PC-3 (cell line): ENCODE measurements at regions not wholly inside any gene's neighbourhood (a gene's known extent, or its start where the extent isn't known, plus 50 kb on each side); places are given as distances from the start of the nearest gene placed in this dataset.

ENCODE experiments used
- ATAC-seq: fragments of 200-7000 bp; cut with Tn5 transposase; 2 replicates; pipeline ENCODE4 v1.9.1; 2020; ENCODE audit warnings: mild to moderate bottlenecking, moderate library complexity
- BruUV-seq: library from RNA; stranded (reverse); fragments of 400-500 nt; replicated peaks from 2 replicates; lab custom pipeline; 2021; lab: Mats Ljungman, UMichigan
- CTCF ChIA-PET: fragments of 300-600 bp; sonication (Branson Sonifier 250); formaldehyde crosslinking; loops from one replicate; lab custom pipeline; 2022; ENCODE audit warnings: antibody characterized with exemption; lab: Charles Lee
- POLR2A ChIA-PET: fragments of 300-600 bp; sonication (Branson Sonifier 250); formaldehyde crosslinking; loops from one replicate; lab custom pipeline; 2022; ENCODE audit warnings: antibody characterized with exemption; ENCODE audit not compliant: unreplicated experiment; lab: Charles Lee
- DNase-seq: peaks from one replicate; pipeline ENCODE4 v3.0.0-alpha.2; 2015
- H2AFZ ChIP-seq: fragments of 300-600 bp; sonication (generic); 2 replicates; pipeline ENCODE4 v1.6.0; 2016; ENCODE audit warnings: antibody characterized with exemption, low read length
- H3F3A ChIP-seq: fragments of 300-600 bp; sonication (generic); one replicate; pipeline ENCODE4 v1.6.0; 2017; ENCODE audit warnings: antibody characterized with exemption, low read length, control low read depth, mild to moderate bottlenecking; ENCODE audit not compliant: unreplicated experiment
- H3K27ac ChIP-seq: fragments of 300-600 bp; sonication (generic); 2 replicates; pipeline ENCODE4 v1.5.1; 2016; ENCODE audit warnings: mild to moderate bottlenecking, low read length
- H3K27me3 ChIP-seq: fragments of 300-600 bp; sonication (generic); 2 replicates; pipeline ENCODE4 v1.6.1; 2016; ENCODE audit warnings: low read length, mixed read lengths
- H3K36me3 ChIP-seq: fragments of 300-600 bp; sonication (generic); 2 replicates; pipeline ENCODE4 v1.6.1; 2016; ENCODE audit warnings: low read depth, mixed run types, low read length, mixed read lengths
- H3K4me1 ChIP-seq: fragments of 300-600 bp; sonication (generic); 2 replicates; pipeline ENCODE4 v1.5.1; 2016; ENCODE audit warnings: low read length; ENCODE audit not compliant: insufficient read depth
- H3K4me2 ChIP-seq: fragments of 300-600 bp; sonication (generic); 2 replicates; pipeline ENCODE4 v1.6.0; 2016; ENCODE audit warnings: low read length
- H3K4me3 ChIP-seq: fragments of 300-600 bp; sonication (generic); 2 replicates; pipeline ENCODE4 v1.5.1; 2016; ENCODE audit warnings: mild to moderate bottlenecking, low read length, mixed read lengths
- H3K79me2 ChIP-seq: fragments of 300-600 bp; sonication (generic); 2 replicates; pipeline ENCODE4 v1.6.1; 2017; ENCODE audit warnings: low read length, mixed read lengths
- H3K9ac ChIP-seq: fragments of 300-600 bp; sonication (generic); 2 replicates; pipeline ENCODE4 v1.6.0; 2016; ENCODE audit warnings: mild to moderate bottlenecking, low read length
- H3K9me2 ChIP-seq: fragments of 300-600 bp; sonication (generic); replicated peaks from 2 replicates; pipeline ENCODE4 v1.6.1; 2016; ENCODE audit warnings: mixed run types, low read length, mixed read lengths
- H3K9me3 ChIP-seq: fragments of 300-600 bp; sonication (generic); 2 replicates; pipeline ENCODE4 v1.6.1; 2016; ENCODE audit warnings: low read length, mixed read lengths
- H4K20me1 ChIP-seq: fragments of 300-600 bp; sonication (generic); 2 replicates; pipeline ENCODE4 v1.6.1; 2016; ENCODE audit warnings: low read length, mixed read lengths
- CTCF ChIP-seq: fragments of 300-600 bp; sonication (generic); conservative IDR thresholded peaks from 2 replicates; pipeline ENCODE4 v1.5.1; 2017; ENCODE audit warnings: antibody characterized with exemption, low read depth, mild to moderate bottlenecking, low read length
- EZH2 ChIP-seq: fragments of 300-600 bp; sonication (generic); IDR thresholded peaks from one replicate; pipeline ENCODE4 v1.6.1; 2017; ENCODE audit warnings: antibody characterized with exemption, mild to moderate bottlenecking, low read length; ENCODE audit not compliant: unreplicated experiment
- EZH2phosphoT487 ChIP-seq: fragments of 300-600 bp; sonication (generic); IDR thresholded peaks from 2 replicates; pipeline ENCODE4 v1.6.1; 2018; ENCODE audit warnings: mild to moderate bottlenecking, antibody characterized with exemption, low read length, borderline replicate concordance
- intact Hi-C: fragments of 100-400 bp; cut with micrococcal nuclease; formaldehyde crosslinking; loops from 2 replicates; pipeline ENCODE4 v1.9.0; 2023

- intact Hi-C loops, result no loop called here
- Histone ChIP-seq H3K4me1 (peaks cover 4% of the 10 kb centered on the region; the same call in 1 of the 2 replicates), H4K20me1 (no peaks in the 10 kb centered on the region), H3K4me3 (no peak overlapping the region), H3K9me3 (no peaks in the 10 kb centered on the region), H3K27me3 (no peaks in the 10 kb centered on the region), H2AFZ (no peak overlapping the region), H3K4me2 (no peak overlapping the region), H3K9me2 (no peaks in the 10 kb centered on the region), H3K9ac (no peak overlapping the region), H3K79me2 (no peaks in the 10 kb centered on the region), H3K27ac (no peak overlapping the region), H3F3A (no peaks in the 10 kb centered on the region), H3K36me3 (no peaks in the 10 kb centered on the region)
- TF ChIP-seq EZH2phosphoT487, result no peak
- no peak for TF ChIP-seq EZH2
- no peak for ATAC-seq
- ChIA-PET POLR2A (no interaction called here), CTCF (no interaction called here)
- no peak for DNase-seq
- BruUV-seq, result no TSS peak
These were observed 185.2 kb downstream of the ADAM29 start for GRCh38 chr4:175103403-175103802.

- Histone ChIP-seq H3K4me3 (no peak overlapping the region), H3K9me2 (no peaks in the 10 kb centered on the region), H2AFZ (no peak overlapping the region), H3K9me3 (no peaks in the 10 kb centered on the region), H4K20me1 (no peaks in the 10 kb centered on the region), H3K4me1 (peaks cover 4% of the 10 kb centered on the region; the same call in 1 of the 2 replicates), H3K79me2 (no peaks in the 10 kb centered on the region), H3K9ac (no peak overlapping the region), H3K4me2 (no peak overlapping the region; the same call in 1 of the 2 replicates), H3F3A (no peaks in the 10 kb centered on the region), H3K27me3 (no peaks in the 10 kb centered on the region), H3K36me3 (no peaks in the 10 kb centered on the region), H3K27ac (no peak overlapping the region)
- ChIA-PET POLR2A (no interaction called here), CTCF (no interaction called here)
- ATAC-seq (peak; percentile 90), DNase-seq (peak; percentile 9)
- TF ChIP-seq CTCF, result no peak
- no peak for TF ChIP-seq EZH2phosphoT487
- no peak for TF ChIP-seq EZH2
- BruUV-seq, result no TSS peak
- intact Hi-C loops, result loop anchor here (2.0 kb wide), 1 partner anchor 18 kb away; no protein-coding TSS in a partner anchor
These were observed 188.1 kb downstream of the ADAM29 start for GRCh38 chr4:175106301-175106700.

- ATAC-seq (no peak), DNase-seq (no peak)
- Histone ChIP-seq H3K36me3 (no peaks in the 10 kb centered on the region), H3K4me3 (no peak overlapping the region), H3K4me1 (peaks cover 4% of the 10 kb centered on the region; the same call in 1 of the 2 replicates), H2AFZ (no peak overlapping the region), H3K27me3 (no peaks in the 10 kb centered on the region), H3K9ac (no peak overlapping the region), H3K9me2 (no peaks in the 10 kb centered on the region), H3F3A (no peaks in the 10 kb centered on the region), H3K4me2 (no peak overlapping the region), H3K79me2 (no peaks in the 10 kb centered on the region), H3K27ac (no peak overlapping the region), H3K9me3 (no peaks in the 10 kb centered on the region), H4K20me1 (no peaks in the 10 kb centered on the region)
- intact Hi-C loops, result no loop called here
- CTCF ChIA-PET, result no interaction called here
- no TSS peak for BruUV-seq
- TF ChIP-seq EZH2phosphoT487 (no peak), CTCF (peak; percentile 21; the same call in 1 of the 2 replicates)
- POLR2A ChIA-PET, result no interaction called here
These were observed 191.8 kb downstream of the ADAM29 start for GRCh38 chr4:175109933-175110332.
